ENCODE measurements at regions not wholly inside any gene's neighbourhood (a gene's known extent, or its start where the extent isn't known, plus 50 kb on each side); places are given as distances from the start of the nearest gene placed in this dataset.
A peak's percentile ranks its signal among the peaks of the same experiment; 100 is the strongest.

DNA sequence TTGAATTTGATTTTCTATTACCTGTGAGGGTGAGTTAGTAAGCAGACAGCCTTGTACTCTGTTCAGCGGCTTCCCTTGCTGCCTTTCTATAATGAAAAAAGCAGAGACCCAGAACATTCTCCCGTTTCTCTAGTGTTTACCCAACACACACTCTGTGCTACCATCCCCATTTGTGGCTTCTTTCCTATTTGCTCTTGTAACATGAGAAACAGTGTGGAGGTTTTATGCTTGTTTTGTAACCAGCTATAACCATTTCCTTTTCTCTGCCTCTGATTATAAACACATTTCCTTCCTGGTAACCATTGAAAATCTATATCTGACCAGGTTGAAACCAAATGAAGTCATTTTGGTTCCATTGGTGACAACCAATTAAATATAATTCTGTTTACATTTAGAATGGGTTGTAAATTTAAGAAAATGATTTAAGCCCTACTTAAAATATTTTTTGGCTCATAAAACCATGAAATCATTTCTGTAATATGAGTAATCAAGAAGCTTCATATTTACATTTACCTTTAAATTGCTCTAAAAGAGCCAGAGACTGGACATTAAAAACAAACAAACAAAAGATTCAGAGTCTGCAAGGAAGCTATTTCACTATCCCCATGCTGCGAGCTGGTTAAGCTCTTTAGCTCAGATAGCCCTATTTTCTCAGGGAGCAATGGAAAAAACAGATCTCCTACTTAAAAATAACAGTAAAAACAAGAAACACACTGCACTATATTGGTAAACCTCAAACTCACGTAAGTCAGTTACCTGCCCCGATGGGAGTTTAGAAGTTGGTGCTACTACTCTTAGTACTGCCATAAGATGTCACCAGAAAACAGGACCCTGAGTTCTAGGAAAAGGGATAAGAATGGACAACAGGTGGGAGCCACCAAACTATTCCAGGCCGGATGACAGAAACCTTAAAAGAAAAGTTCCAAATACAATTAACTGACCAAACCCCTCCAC lies 206.5 kb upstream of the EEA1 start (continued):
- TF ChIP-seq ZSCAN5A (tag by site-specific recombination; IDR thresholded peaks at IDR 0.05) (no peak), ZNF600 (tag by site-specific recombination; IDR thresholded peaks at IDR 0.05) (no peak), ZBTB8A (tag by site-specific recombination; IDR thresholded peaks at IDR 0.05) (no peak), BCL11B (tag by site-specific recombination; IDR thresholded peaks at IDR 0.05; ENCODE audit: low read depth) (no peak), ZBTB26 (tag by site-specific recombination; optimal IDR thresholded peaks at IDR 0.05) (no peak), ZNF214 (tag by site-specific recombination; IDR thresholded peaks at IDR 0.05; ENCODE audit: borderline replicate concordance) (no peak), ZNF843 (tag by site-specific recombination; IDR thresholded peaks at IDR 0.05) (peak; percentile 79), ZNF623 (tag by site-specific recombination; IDR thresholded peaks at IDR 0.05) (no peak), ZBTB1 (tag by site-specific recombination; IDR thresholded peaks at IDR 0.05) (peak; percentile 33; the same call in 1 of the 2 replicates), ZNF132 (tag by site-specific recombination; IDR thresholded peaks at IDR 0.05; ENCODE audit: borderline replicate concordance) (no peak), PRDM6 (tag by site-specific recombination; IDR thresholded peaks at IDR 0.05) (peak; percentile 94), SCRT1 (tag by site-specific recombination; IDR thresholded peaks at IDR 0.05; ENCODE audit: borderline replicate concordance) (no peak), KLF10 (tag by site-specific recombination; IDR thresholded peaks at IDR 0.05) (peak; percentile 34; the same call in 1 of the 2 replicates), ZNF423 (tag by site-specific recombination; IDR thresholded peaks at IDR 0.05) (no peak), HOXD13 (CRISPR knock-in tag; IDR thresholded peaks at IDR 0.05; ENCODE audit: borderline replicate concordance) (no peak), ZNF148 (tag by site-specific recombination; IDR thresholded peaks at IDR 0.05; ENCODE audit: borderline replicate concordance) (no peak), GLI4 (tag by site-specific recombination; IDR thresholded peaks at IDR 0.05) (no peak), ZNF211 (tag by site-specific recombination; IDR thresholded peaks at IDR 0.05; ENCODE audit: low read depth) (no peak), ZSCAN23 (tag by site-specific recombination; IDR thresholded peaks at IDR 0.05) (no peak), ZNF391 (tag by site-specific recombination; IDR thresholded peaks at IDR 0.05; ENCODE audit: borderline replicate concordance, low read depth) (no peak), ZBTB21 (tag by site-specific recombination; IDR thresholded peaks at IDR 0.05) (0 out of 2 replicates have a peak, but pooled peaks have one; percentile 40), ZNF677 (tag by site-specific recombination; IDR thresholded peaks at IDR 0.05) (no peak), BCL6B (tag by site-specific recombination; IDR thresholded peaks at IDR 0.05) (peak; percentile 70), ZNF558 (tag by site-specific recombination; IDR thresholded peaks at IDR 0.05) (no peak), SP7 (tag by site-specific recombination; IDR thresholded peaks at IDR 0.05) (peak; percentile 25; the same call in 1 of the 2 replicates), ZFHX2 (tag by site-specific recombination; conservative IDR thresholded peaks at IDR 0.05) (no peak), ZNF24 (tag by site-specific recombination; IDR thresholded peaks at IDR 0.05) (peak; percentile 68)
- TF ChIP-seq, protein P1, sequence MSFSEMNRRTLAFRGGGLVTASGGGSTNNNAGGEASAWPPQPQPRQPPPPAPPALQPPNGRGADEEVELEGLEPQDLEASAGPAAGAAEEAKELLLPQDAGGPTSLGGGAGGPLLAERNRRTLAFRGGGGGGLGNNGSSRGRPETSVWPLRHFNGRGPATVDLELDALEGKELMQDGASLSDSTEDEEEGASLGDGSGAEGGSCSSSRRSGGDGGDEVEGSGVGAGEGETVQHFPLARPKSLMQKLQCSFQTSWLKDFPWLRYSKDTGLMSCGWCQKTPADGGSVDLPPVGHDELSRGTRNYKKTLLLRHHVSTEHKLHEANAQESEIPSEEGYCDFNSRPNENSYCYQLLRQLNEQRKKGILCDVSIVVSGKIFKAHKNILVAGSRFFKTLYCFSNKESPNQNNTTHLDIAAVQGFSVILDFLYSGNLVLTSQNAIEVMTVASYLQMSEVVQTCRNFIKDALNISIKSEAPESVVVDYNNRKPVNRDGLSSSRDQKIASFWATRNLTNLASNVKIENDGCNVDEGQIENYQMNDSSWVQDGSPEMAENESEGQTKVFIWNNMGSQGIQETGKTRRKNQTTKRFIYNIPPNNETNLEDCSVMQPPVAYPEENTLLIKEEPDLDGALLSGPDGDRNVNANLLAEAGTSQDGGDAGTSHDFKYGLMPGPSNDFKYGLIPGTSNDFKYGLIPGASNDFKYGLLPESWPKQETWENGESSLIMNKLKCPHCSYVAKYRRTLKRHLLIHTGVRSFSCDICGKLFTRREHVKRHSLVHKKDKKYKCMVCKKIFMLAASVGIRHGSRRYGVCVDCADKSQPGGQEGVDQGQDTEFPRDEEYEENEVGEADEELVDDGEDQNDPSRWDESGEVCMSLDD (tag by site-specific recombination; IDR thresholded peaks at IDR 0.05) = no peak

Data from HEK293 (cell line).